Astrocyte (in vitro differentiated cells and primary cell): ENCODE measurements at regions not wholly inside any gene's neighbourhood (a gene's known extent, or its start where the extent isn't known, plus 50 kb on each side); places are given as distances from the start of the nearest gene placed in this dataset.

Source experiments
- DNase-seq: peaks from one replicate; pipeline ENCODE4 v3.0.0-alpha.2; 2010; ENCODE audit warnings: low read depth
- FAIRE-seq: peaks from 2 replicates; lab custom pipeline; 2011; peaks lifted over from hg19 to GRCh38; lab: Jason Lieb, UNC
- H2AFZ ChIP-seq: 2 replicates; pipeline ENCODE4 v1.6.0; 2012; ENCODE audit warnings: low read depth, low read length, inconsistent platforms
- H3K27ac ChIP-seq: 2 replicates; pipeline ENCODE4 v1.5.1; 2011; ENCODE audit warnings: low read depth, low read length, inconsistent platforms
- H3K27me3 ChIP-seq: 2 replicates; pipeline ENCODE4 v1.6.0; 2011; ENCODE audit warnings: low read length, inconsistent platforms; ENCODE audit not compliant: insufficient read depth
- H3K36me3 ChIP-seq: 2 replicates; pipeline ENCODE4 v1.5.1; 2011; ENCODE audit warnings: low read length, inconsistent platforms; ENCODE audit not compliant: insufficient read depth
- H3K4me1 ChIP-seq: 2 replicates; pipeline ENCODE4 v1.5.1; 2011; ENCODE audit warnings: low read length, inconsistent platforms; ENCODE audit not compliant: insufficient read depth
- H3K4me2 ChIP-seq: 2 replicates; pipeline ENCODE4 v1.6.0; 2012; ENCODE audit warnings: low read length, inconsistent platforms
- H3K4me3 ChIP-seq: 2 replicates; pipeline ENCODE4 v1.5.1; 2011; ENCODE audit warnings: low read depth, mild to moderate bottlenecking, low read length, inconsistent platforms; ENCODE audit not compliant: insufficient read depth
- H3K79me2 ChIP-seq: 2 replicates; pipeline ENCODE4 v1.6.0; 2012; ENCODE audit warnings: mild to moderate bottlenecking, low read length, inconsistent platforms; ENCODE audit not compliant: insufficient read depth
- H3K9ac ChIP-seq: 2 replicates; pipeline ENCODE4 v1.6.0; 2012; ENCODE audit warnings: mild to moderate bottlenecking, low read length, inconsistent platforms
- H3K9me3 ChIP-seq: 2 replicates; pipeline ENCODE4 v1.5.1; 2012; ENCODE audit warnings: low read depth, mild to moderate bottlenecking, low read length, inconsistent platforms; ENCODE audit not compliant: insufficient read depth
- H4K20me1 ChIP-seq: 2 replicates; pipeline ENCODE4 v1.6.0; 2012; ENCODE audit warnings: low read length, inconsistent platforms; ENCODE audit not compliant: insufficient read depth
- H3K27ac Mint-ChIP-seq: one replicate; pipeline ENCODE4 v1.8.0; 2021; ENCODE audit warnings: mild to moderate bottlenecking, mixed read lengths; ENCODE audit not compliant: unreplicated experiment
- H3K27me3 Mint-ChIP-seq: one replicate; pipeline ENCODE4 v1.8.0; 2021; ENCODE audit warnings: low read depth, mixed read lengths; ENCODE audit not compliant: unreplicated experiment
- H3K36me3 Mint-ChIP-seq: one replicate; pipeline ENCODE4 v1.8.0; 2021; ENCODE audit warnings: low read depth, mixed read lengths; ENCODE audit not compliant: unreplicated experiment
- H3K4me1 Mint-ChIP-seq: one replicate; pipeline ENCODE4 v1.8.0; 2021; ENCODE audit warnings: low read depth, mixed read lengths; ENCODE audit not compliant: unreplicated experiment
- H3K4me3 Mint-ChIP-seq: one replicate; pipeline ENCODE4 v1.8.0; 2021; ENCODE audit warnings: mild to moderate bottlenecking, moderate library complexity, mixed read lengths; ENCODE audit not compliant: unreplicated experiment
- H3K9me3 Mint-ChIP-seq: one replicate; pipeline ENCODE4 v1.8.0; 2021; ENCODE audit warnings: mild to moderate bottlenecking, mixed read lengths; ENCODE audit not compliant: unreplicated experiment
- CTCF ChIP-seq: IDR thresholded peaks from 2 replicates; pipeline ENCODE4 v1.5.1; 2011; ENCODE audit warnings: low read depth, mild to moderate bottlenecking, inconsistent platforms, low read length, moderate library complexity; ENCODE audit not compliant: insufficient read depth
- EZH2 ChIP-seq: IDR thresholded peaks from 2 replicates; pipeline ENCODE4 v1.6.1; 2012; ENCODE audit warnings: mild to moderate bottlenecking, low read length, inconsistent platforms; ENCODE audit not compliant: insufficient read depth

GRCh38 chr3:25143356-25144025 is 284.6 kb upstream of the RARB start:
- Histone ChIP-seq H4K20me1 (no peaks in the 10 kb centered on the region), H3K27me3 (no peaks in the 10 kb centered on the region), H3K4me3 (no peak overlapping the region), H3K4me1 (no peaks in the 10 kb centered on the region), H3K9me3 (no peaks in the 10 kb centered on the region), H2AFZ (no peak overlapping the region), H3K4me2 (no peak overlapping the region), H3K27ac (no peak overlapping the region), H3K36me3 (no peaks in the 10 kb centered on the region), H3K9ac (no peak overlapping the region), H3K79me2 (no peaks in the 10 kb centered on the region)
- Mint-ChIP-seq H3K4me3 (no peak overlapping the region), H3K36me3 (no peaks in the 10 kb centered on the region), H3K27ac (no peak overlapping the region), H3K4me1 (no peaks in the 10 kb centered on the region), H3K9me3 (no peaks in the 10 kb centered on the region), H3K27me3 (no peaks in the 10 kb centered on the region)
- DNase-seq (no peak), FAIRE-seq (no peak)
- no peak for TF ChIP-seq EZH2
- no peak for TF ChIP-seq CTCF

GRCh38 chr3:25144430-25144829 is 283.6 kb upstream of the RARB start:
- no peaks in the 10 kb centered on the region for H3K36me3 Mint-ChIP-seq
- Histone ChIP-seq H3K9me3 (no peaks in the 10 kb centered on the region), H3K36me3 (no peaks in the 10 kb centered on the region), H3K79me2 (no peaks in the 10 kb centered on the region), H2AFZ (no peak overlapping the region), H3K4me2 (no peak overlapping the region), H3K27ac (no peak overlapping the region), H3K9ac (no peak overlapping the region), H3K4me1 (no peaks in the 10 kb centered on the region), H4K20me1 (no peaks in the 10 kb centered on the region), H3K27me3 (no peaks in the 10 kb centered on the region), H3K4me3 (no peak overlapping the region)
- no peak for TF ChIP-seq EZH2
- no peaks in the 10 kb centered on the region for H3K27me3 Mint-ChIP-seq
- H3K9me3 Mint-ChIP-seq: no peaks in the 10 kb centered on the region
- FAIRE-seq: no peak
- DNase-seq: no peak
- peaks cover under 1% of the 10 kb centered on the region for H3K4me1 Mint-ChIP-seq
- no peak overlapping the region for H3K27ac Mint-ChIP-seq
- no peak overlapping the region for H3K4me3 Mint-ChIP-seq

- Mint-ChIP-seq H3K27ac (no peak overlapping the region), H3K4me3 (no peak overlapping the region), H3K4me1 (peaks cover 3% of the 10 kb centered on the region), H3K27me3 (no peaks in the 10 kb centered on the region), H3K9me3 (no peaks in the 10 kb centered on the region), H3K36me3 (no peaks in the 10 kb centered on the region)
- H4K20me1 ChIP-seq: no peaks in the 10 kb centered on the region
- no peak overlapping the region for H3K9ac ChIP-seq
- H2AFZ ChIP-seq: no peak overlapping the region
- H3K27ac ChIP-seq: no peak overlapping the region
- H3K4me3 ChIP-seq: no peak overlapping the region
- H3K79me2 ChIP-seq: no peaks in the 10 kb centered on the region
- TF ChIP-seq EZH2: no peak
- no peak for TF ChIP-seq CTCF
- H3K9me3 ChIP-seq: no peaks in the 10 kb centered on the region
- H3K4me1 ChIP-seq: no peaks in the 10 kb centered on the region
- H3K4me2 ChIP-seq: no peak overlapping the region
- no peaks in the 10 kb centered on the region for H3K36me3 ChIP-seq
- no peaks in the 10 kb centered on the region for H3K27me3 ChIP-seq
- FAIRE-seq: no peak
- DNase-seq: no peak
These were observed 282.9 kb upstream of the RARB start for GRCh38 chr3:25145176-25145575.
